Activated CD4-positive, alpha-beta T cell treated with anti-CD3 and anti-CD28 coated beads for 48 hours (primary cell): ENCODE measurements at regions not wholly inside any gene's neighbourhood (a gene's known extent, or its start where the extent isn't known, plus 50 kb on each side); places are given as distances from the start of the nearest gene placed in this dataset.

Experiments
- DNase-seq: peaks from one replicate; pipeline ENCODE4 v3.0.0-alpha.2; 2020

- DNase-seq: no peak
Measured at GRCh38 chr18:67379981-67380380, 136.5 kb downstream of the DSEL start.

GRCh38 chr18:67376372-67376771 is 140.1 kb downstream of the DSEL start:
- DNase-seq: no peak

GRCh38 chr18:67373636-67374035 is 142.9 kb downstream of the DSEL start:
- no peak for DNase-seq

GRCh38 chr18:67367540-67367939 is 149.0 kb downstream of the DSEL start:
- DNase-seq: no peak

DNA sequence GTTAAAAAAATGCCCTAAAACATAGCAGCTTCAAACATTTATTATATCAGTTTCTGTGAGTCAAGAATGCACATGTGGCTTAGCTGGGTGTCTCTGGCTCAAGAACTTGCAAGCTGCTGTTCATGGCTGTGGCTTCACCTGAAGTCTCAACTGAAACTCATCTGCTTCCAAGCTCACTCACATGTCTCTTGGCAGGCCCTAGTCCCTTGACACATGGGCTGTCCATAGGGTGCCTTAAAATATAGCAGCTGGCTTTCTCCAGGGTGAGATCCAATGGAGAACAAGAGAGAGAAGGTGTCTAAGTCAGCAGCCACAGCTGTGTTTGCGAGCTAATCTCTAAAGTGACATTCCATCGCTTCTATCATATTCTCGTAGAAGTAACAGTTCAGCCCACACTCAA is 152.8 kb downstream of the DSEL start:
- DNase-seq: no peak

DNA sequence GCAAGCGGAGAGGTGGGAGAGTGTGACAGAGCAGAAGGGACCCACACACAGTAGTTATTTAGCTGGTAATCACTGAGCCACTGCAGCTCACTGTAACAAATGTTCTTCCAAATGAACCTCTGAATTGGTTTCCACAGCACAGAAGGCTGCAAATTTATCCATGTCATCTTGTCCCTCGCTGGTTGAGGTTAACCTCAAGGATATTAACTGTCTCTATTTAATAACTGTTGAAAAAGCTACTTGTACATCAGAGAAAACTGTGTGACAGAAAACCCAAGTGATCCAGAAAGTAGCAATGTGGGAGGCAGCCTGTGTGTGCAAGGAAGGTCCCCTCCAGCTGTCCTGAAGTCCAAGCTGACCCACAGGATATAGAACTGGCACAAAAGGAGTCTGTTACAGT is 153.6 kb downstream of the DSEL start:
- DNase-seq: no peak

DNA sequence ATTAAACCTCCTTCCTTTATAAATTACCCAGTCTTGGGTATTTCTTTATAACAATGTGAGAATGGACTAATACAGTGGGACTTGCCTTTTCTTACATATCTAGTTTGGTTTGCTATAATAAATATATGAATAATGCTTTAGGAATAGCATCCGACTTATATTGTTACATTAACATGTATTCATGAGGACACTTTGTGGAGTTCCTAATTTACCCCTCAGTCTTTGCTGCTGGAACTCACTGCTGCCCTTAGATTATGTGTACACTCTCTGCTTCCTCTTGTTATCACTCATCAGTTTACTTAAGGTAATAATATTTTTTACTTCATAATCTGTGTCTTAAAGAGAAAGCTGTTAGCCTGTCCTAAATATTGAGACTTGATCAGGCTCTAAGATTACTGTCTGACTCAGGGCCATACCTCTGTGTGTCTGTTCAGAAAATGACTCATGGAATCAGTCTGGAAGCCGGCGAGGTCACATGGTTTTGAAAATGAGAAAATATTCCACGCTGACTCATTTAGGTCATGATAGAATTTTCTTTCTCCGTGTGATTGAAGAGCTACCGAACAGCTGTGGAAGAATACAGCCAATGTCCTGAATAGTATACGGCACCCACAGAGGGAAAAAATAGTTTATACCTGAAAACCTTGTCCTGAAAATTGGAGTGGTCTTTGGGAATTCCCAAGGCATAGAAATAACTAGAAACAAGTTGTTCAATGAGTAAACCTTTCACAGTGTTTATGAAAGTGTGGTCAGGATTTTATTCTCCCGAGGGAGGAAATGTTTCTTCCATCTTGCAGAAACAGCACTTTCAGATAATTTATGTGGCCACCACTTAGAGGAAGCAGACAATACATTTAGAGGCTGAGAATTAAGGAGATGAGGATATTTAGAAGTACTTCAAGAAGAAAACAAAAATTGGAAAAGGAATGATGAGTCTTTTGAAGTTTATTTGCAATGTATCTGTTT is 156.4 kb downstream of the DSEL start:
- DNase-seq: peak; percentile 42

- no peak for DNase-seq
Measured at GRCh38 chr18:67358947-67359346, 157.6 kb downstream of the DSEL start.

DNA sequence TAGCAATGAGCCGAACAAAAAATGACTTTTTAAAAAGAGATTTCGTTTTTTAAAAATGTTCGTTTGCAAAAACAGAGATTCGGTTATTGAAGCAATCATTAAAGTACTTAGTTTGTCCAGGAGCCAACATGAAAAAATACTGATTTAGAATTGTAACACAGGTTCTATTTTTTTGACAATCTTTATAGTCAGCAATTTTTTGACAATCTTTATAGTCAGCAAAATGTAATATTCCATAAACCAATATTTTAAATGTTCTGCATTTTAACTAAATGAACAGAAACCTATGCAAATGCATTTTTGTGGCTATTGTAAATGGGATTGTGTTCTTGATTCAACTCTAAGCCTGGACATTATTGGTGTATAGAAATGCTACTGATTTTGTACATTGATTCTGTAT is 161.8 kb downstream of the DSEL start:
- no peak for DNase-seq

DNA sequence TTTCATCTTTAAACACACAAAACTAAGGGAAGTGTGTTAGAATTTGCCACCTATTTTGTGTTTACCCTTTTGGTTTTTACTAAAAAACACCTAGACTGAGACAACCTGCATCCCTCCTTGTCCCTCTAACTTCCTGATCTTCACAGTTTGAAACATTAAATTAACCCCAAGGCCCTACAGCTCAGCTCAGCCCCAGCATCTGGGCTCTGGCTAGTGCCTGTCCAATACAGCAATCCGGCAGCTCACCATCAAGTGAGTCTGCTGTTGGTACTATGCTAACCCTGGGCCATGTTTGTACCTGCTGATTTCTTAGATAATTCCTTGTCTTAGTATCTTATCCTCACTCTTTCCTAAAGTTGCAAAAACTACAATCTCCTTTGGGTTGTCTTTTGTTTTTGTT is 162.4 kb downstream of the DSEL start:
- no peak for DNase-seq

DNA sequence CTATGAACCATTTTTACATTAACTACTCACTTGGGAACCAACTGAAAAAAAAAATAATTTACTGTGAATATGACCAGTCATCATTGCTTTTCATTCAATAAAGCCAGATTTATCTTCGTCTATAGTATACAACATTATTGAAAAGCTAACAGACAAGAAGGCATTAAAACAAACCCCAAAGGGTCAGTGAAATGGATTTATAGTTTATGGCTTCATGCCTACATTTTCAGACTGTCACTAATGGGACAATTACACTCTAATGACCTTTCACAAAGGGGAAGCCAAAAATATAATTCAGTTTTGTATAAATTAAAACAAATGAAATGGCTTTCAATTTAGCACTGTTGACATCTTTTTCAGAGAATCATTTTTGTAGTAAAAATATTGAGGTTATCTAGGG is 169.1 kb downstream of the DSEL start:
- no peak for DNase-seq

DNA sequence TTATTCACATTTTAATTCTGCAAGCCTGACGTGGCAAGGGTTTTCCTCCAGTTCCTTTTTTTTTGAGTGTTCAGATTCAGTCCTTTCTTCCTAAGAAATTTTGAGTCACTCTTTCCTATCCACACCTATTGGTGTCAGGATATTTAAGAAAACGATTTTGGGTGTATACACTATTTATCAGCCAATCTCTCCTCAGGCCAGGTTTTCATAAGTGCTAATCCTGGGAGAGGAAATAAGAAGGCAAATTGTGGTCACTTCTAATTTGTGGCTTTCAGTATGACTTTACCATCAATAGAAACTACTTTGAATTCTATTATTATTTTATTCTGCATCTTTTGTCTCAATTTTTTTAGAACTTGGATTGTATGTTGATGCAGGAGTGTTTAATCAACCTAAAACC is 174.4 kb downstream of the DSEL start:
- no peak for DNase-seq

GRCh38 chr18:67337696-67338095 is 178.8 kb downstream of the DSEL start:
- DNase-seq: no peak

DNA sequence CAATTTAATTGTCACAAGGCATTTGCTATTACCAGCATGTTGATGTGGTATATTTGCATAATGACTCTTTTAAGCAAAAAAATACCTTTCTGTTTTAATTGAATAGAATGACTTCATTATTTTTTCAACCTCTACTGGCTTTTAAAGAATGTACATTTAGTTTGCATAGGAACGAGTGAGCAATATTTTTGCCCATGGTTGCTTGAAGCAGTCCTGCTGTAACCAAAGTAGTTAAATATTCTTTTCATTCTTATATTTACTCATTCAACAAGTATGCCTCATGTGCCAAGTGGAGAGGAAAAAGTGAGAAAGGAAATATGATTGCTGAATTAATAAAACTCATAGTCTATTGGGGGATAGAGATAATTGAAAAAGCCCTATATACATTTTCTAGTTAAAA is 184.7 kb downstream of the DSEL start:
- no peak for DNase-seq

- no peak for DNase-seq
Measured at GRCh38 chr18:67319109-67319508, 197.4 kb downstream of the DSEL start.

- no peak for DNase-seq
Measured at GRCh38 chr18:67318651-67319050, 197.9 kb downstream of the DSEL start.

DNA sequence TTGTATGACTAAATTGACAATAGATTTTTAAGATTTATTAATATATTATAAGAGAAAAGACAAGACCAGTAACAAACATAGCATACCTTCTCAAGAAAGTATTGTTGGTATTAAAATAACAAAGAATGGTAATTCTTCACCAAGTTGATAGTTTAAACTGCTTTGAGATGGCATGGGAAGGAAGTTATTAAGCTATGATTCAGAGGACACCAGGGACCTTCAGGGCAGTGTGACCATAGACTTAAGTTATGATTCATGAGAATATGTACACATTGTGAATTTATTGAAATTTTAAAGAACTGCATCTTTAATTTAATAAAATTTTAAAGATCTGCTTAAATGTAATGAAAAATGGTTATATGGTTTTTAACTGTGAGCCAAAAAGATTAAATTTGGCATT is 205.7 kb downstream of the DSEL start:
- DNase-seq: no peak

DNA sequence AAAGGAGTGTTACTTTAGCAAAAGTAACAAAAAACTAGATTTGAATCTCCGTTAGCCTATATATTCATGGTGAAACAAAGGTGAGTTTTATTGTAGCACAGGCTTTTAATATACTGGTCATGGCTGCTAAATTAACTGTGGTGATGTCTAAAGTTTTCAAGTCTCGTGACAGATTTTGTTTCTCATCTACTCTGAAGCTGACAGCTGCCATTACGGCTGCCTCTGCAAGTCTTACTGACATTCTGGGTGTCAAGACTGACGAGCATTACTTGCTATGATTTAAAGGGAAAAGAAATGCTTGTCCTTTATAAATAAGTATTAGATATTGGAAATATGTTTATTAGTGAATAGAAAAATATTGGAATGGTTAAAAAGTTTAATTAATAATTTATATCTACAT is 207.7 kb downstream of the DSEL start:
- no peak for DNase-seq

- DNase-seq: no peak
Measured at GRCh38 chr18:67305466-67305865, 211.1 kb downstream of the DSEL start.

GRCh38 chr18:67302043-67302442 is 214.5 kb downstream of the DSEL start:
- no peak for DNase-seq

GRCh38 chr18:67301592-67301991 is 214.9 kb downstream of the DSEL start:
- no peak for DNase-seq

GRCh38 chr18:67300498-67300897 is 216.0 kb downstream of the DSEL start:
- DNase-seq: peak; percentile 22

DNA sequence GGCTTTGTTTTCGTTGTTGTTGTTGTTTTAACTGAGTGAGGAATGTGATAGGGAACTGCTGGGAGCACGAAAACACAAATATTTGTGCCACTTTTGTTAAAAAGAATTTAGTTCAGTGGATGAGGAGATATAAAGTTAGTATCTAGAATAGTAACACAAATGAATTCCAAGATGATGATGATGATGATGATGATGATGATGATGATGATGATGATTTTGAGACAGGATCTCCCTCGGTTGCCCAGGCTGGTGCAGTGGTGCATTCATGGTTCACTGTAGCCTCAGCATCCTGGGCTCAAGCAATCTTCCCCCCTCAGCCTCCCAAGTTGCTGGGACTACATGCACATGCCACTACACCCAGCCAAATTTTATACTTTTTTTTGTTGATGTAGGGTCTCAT is 223.7 kb downstream of the DSEL start:
- DNase-seq: no peak

GRCh38 chr18:67290421-67290820 is 226.1 kb downstream of the DSEL start:
- no peak for DNase-seq

DNA sequence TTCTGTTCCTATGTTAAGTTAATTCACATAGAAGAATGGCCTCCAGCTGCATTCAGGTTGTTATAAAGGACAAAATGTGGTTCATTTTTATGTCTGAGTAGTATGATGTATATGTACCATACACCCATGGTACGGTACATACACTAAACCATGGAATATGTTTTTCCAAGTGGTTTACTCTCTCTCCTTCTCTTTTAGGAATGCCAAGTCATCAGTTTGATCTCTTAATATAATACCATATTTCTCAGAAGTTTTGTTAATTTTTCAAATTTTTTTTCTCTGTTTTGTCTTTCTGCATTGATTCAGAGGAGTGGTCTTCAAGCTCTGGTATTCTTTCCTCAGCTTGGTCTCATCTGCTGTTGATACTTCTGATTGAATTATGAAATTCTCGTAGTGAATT is 230.9 kb downstream of the DSEL start:
- DNase-seq: no peak
